Ishikawa (cell line): ENCODE measurements at regions not wholly inside any gene's neighbourhood (a gene's known extent, or its start where the extent isn't known, plus 50 kb on each side); places are given as distances from the start of the nearest gene placed in this dataset.

Source experiments
- CEBPB ChIP-seq: IDR thresholded peaks from 2 replicates; pipeline ENCODE4 v1.6.1; 2012
- CREB1 ChIP-seq: IDR thresholded peaks from 2 replicates; pipeline ENCODE4 v1.6.1; 2012; ENCODE audit warnings: low read depth
- EGR1 ChIP-seq: IDR thresholded peaks from 2 replicates; pipeline ENCODE4 v1.6.1; 2012
- EP300 ChIP-seq: IDR thresholded peaks from 2 replicates; pipeline ENCODE4 v1.6.1; 2012; ENCODE audit warnings: borderline replicate concordance
- FOXM1 ChIP-seq: IDR thresholded peaks from 2 replicates; pipeline ENCODE4 v1.6.1; 2012; ENCODE audit warnings: low read depth, borderline replicate concordance
- MAX ChIP-seq: IDR thresholded peaks from 2 replicates; pipeline ENCODE4 v1.6.1; 2012
- NFIC ChIP-seq: IDR thresholded peaks from 2 replicates; pipeline ENCODE4 v1.6.1; 2012
- RAD21 ChIP-seq: IDR thresholded peaks from 2 replicates; pipeline ENCODE4 v1.6.1; 2012; ENCODE audit warnings: low read depth
- REST ChIP-seq: IDR thresholded peaks from 2 replicates; pipeline ENCODE4 v1.6.1; 2012; ENCODE audit warnings: low read depth, mild to moderate bottlenecking
- TAF1 ChIP-seq: IDR thresholded peaks from 2 replicates; pipeline ENCODE4 v1.6.1; 2012; ENCODE audit warnings: low read depth, mild to moderate bottlenecking
- TCF12 ChIP-seq: IDR thresholded peaks from 2 replicates; pipeline ENCODE4 v1.6.1; 2012; ENCODE audit warnings: low read depth
- TEAD4 ChIP-seq: IDR thresholded peaks from 2 replicates; pipeline ENCODE4 v1.6.1; 2012
- USF1 ChIP-seq: IDR thresholded peaks from 2 replicates; pipeline ENCODE4 v1.6.1; 2012
- YY1 ChIP-seq: IDR thresholded peaks from 2 replicates; pipeline ENCODE4 v1.6.1; 2012; ENCODE audit warnings: low read depth
- ZBTB7A ChIP-seq: IDR thresholded peaks from 2 replicates; pipeline ENCODE4 v1.6.1; 2012; ENCODE audit warnings: low read depth

- TF ChIP-seq TEAD4 (no peak), USF1 (no peak), TCF12 (no peak), RAD21 (no peak), CREB1 (no peak), EGR1 (no peak), REST (no peak), NFIC (no peak), YY1 (no peak), CEBPB (no peak), FOXM1 (no peak), TAF1 (no peak), MAX (no peak), EP300 (no peak)
These were observed 117.7 kb upstream of the GJE1 start for GRCh38 chr6:142015011-142015410.

- TF ChIP-seq YY1 (no peak), ZBTB7A (no peak)
These were observed 118.2 kb upstream of the GJE1 start for GRCh38 chr6:142014515-142014914.

GRCh38 chr6:142013875-142014495 lies 118.7 kb upstream of the GJE1 start:
- TF ChIP-seq NFIC (no peak), TAF1 (no peak), MAX (no peak), TEAD4 (no peak), USF1 (no peak), REST (no peak), CEBPB (no peak), TCF12 (no peak), YY1 (no peak), CREB1 (no peak), EGR1 (no peak)

GRCh38 chr6:142013287-142013686 lies 119.4 kb upstream of the GJE1 start:
- no peak for TF ChIP-seq ZBTB7A
- TF ChIP-seq EP300, result peak; percentile 32; the same call in 1 of the 2 replicates
- no peak for TF ChIP-seq TAF1
- no peak for TF ChIP-seq MAX
- no peak for TF ChIP-seq REST
- no peak for TF ChIP-seq TCF12
- TF ChIP-seq TEAD4, result peak; percentile 13; the same call in 1 of the 2 replicates
- no peak for TF ChIP-seq EGR1

- TF ChIP-seq EP300, result no peak
- TF ChIP-seq USF1, result no peak
- TF ChIP-seq TCF12, result no peak
- TF ChIP-seq REST, result no peak
- no peak for TF ChIP-seq CREB1
- no peak for TF ChIP-seq EGR1
- TF ChIP-seq FOXM1, result no peak
- no peak for TF ChIP-seq NFIC
- TF ChIP-seq MAX, result no peak
- TF ChIP-seq YY1, result no peak
- TF ChIP-seq CEBPB, result no peak
- no peak for TF ChIP-seq TEAD4
- TF ChIP-seq RAD21, result no peak
- no peak for TF ChIP-seq TAF1
- no peak for TF ChIP-seq ZBTB7A
These were observed 121.0 kb upstream of the GJE1 start for GRCh38 chr6:142011775-142012174.
